ENCODE measurements at regions not wholly inside any gene's neighbourhood (a gene's known extent, or its start where the extent isn't known, plus 50 kb on each side); places are given as distances from the start of the nearest gene placed in this dataset.

GRCh38 chr3:177419904-177420601, 222.8 kb upstream of the TBL1XR1 start:
- TF ChIP-seq CTCF (conservative IDR thresholded peaks at IDR 0.05), result no peak
- no peak for TF ChIP-seq ZFX (IDR thresholded peaks at IDR 0.05)

All from C4-2B (cell line).